ENCODE measurements at regions not wholly inside any gene's neighbourhood (a gene's known extent, or its start where the extent isn't known, plus 50 kb on each side); places are given as distances from the start of the nearest gene placed in this dataset.

GRCh38 chr5:153896701-153897100 lies 142.0 kb downstream of the FAM114A2 start:
- H3K4me1 ChIP-seq (ENCODE audit: insufficient read depth, low read length) = no peaks in the 10 kb centered on the region
- ATAC-seq = no peak
- no peaks in the 10 kb centered on the region for H4K20me1 ChIP-seq (ENCODE audit: low read length)
- POLR2A ChIA-PET (ENCODE audit: unreplicated experiment) = no interaction called here
- H3K9me3 ChIP-seq (ENCODE audit: low read length) = no peaks in the 10 kb centered on the region
- CTCF ChIA-PET = no interaction called here
- H3K9ac ChIP-seq (ENCODE audit: low read length) = no peak overlapping the region
- DNase-seq = no peak
- no peak overlapping the region for H2AFZ ChIP-seq (ENCODE audit: low read length)
- H3K27me3 ChIP-seq (ENCODE audit: low read length) = no peaks in the 10 kb centered on the region
- no TSS peak for BruUV-seq (replicated peaks)
- no peaks in the 10 kb centered on the region for H3K36me3 ChIP-seq (ENCODE audit: low read depth, low read length)
- TF ChIP-seq EZH2phosphoT487 (IDR thresholded peaks at IDR 0.05; ENCODE audit: borderline replicate concordance, low read length) (no peak), CTCF (conservative IDR thresholded peaks at IDR 0.05; ENCODE audit: low read depth, low read length) (no peak), EZH2 (IDR thresholded peaks at IDR 0.05; ENCODE audit: low read length, unreplicated experiment) (no peak)
- H3F3A ChIP-seq (ENCODE audit: low read length, unreplicated experiment) = no peaks in the 10 kb centered on the region
- no peaks in the 10 kb centered on the region for H3K9me2 ChIP-seq (replicated peaks; ENCODE audit: low read length)
- H3K27ac ChIP-seq (ENCODE audit: low read length) = no peak overlapping the region
- no peak overlapping the region for H3K4me3 ChIP-seq (ENCODE audit: low read length)
- H3K4me2 ChIP-seq (ENCODE audit: low read length) = no peak overlapping the region
- intact Hi-C loops (cut with micrococcal nuclease) = no loop called here
- no peaks in the 10 kb centered on the region for H3K79me2 ChIP-seq (ENCODE audit: low read length)

- ChIA-PET POLR2A (ENCODE audit: unreplicated experiment) (no interaction called here), CTCF (no interaction called here)
- H3F3A ChIP-seq (ENCODE audit: low read length, unreplicated experiment) = no peaks in the 10 kb centered on the region
- no peak for TF ChIP-seq EZH2phosphoT487 (IDR thresholded peaks at IDR 0.05; ENCODE audit: borderline replicate concordance, low read length)
- no peak for TF ChIP-seq EZH2 (IDR thresholded peaks at IDR 0.05; ENCODE audit: low read length, unreplicated experiment)
- TF ChIP-seq CTCF (conservative IDR thresholded peaks at IDR 0.05; ENCODE audit: low read depth, low read length) = no peak
- intact Hi-C loops (cut with micrococcal nuclease) = no loop called here
- no peaks in the 10 kb centered on the region for H4K20me1 ChIP-seq (ENCODE audit: low read length)
- no peak overlapping the region for H2AFZ ChIP-seq (ENCODE audit: low read length)
- H3K9ac ChIP-seq (ENCODE audit: low read length) = no peak overlapping the region
- H3K27me3 ChIP-seq (ENCODE audit: low read length) = no peaks in the 10 kb centered on the region
- H3K27ac ChIP-seq (ENCODE audit: low read length) = no peak overlapping the region
- H3K9me2 ChIP-seq (replicated peaks; ENCODE audit: low read length) = no peaks in the 10 kb centered on the region
- H3K79me2 ChIP-seq (ENCODE audit: low read length) = no peaks in the 10 kb centered on the region
- no peak overlapping the region for H3K4me3 ChIP-seq (ENCODE audit: low read length)
- no peaks in the 10 kb centered on the region for H3K9me3 ChIP-seq (ENCODE audit: low read length)
- no TSS peak for BruUV-seq (replicated peaks)
- H3K36me3 ChIP-seq (ENCODE audit: low read depth, low read length) = no peaks in the 10 kb centered on the region
- H3K4me2 ChIP-seq (ENCODE audit: low read length) = no peak overlapping the region
- no peak for DNase-seq
- ATAC-seq = no peak
- H3K4me1 ChIP-seq (ENCODE audit: insufficient read depth, low read length) = no peaks in the 10 kb centered on the region
Observed at GRCh38 chr5:153896117-153896516, 142.6 kb downstream of the FAM114A2 start.

GRCh38 chr5:153895266-153895665 lies 143.4 kb downstream of the FAM114A2 start:
- H3K79me2 ChIP-seq (ENCODE audit: low read length) = no peaks in the 10 kb centered on the region
- intact Hi-C loops (cut with micrococcal nuclease) = no loop called here
- H2AFZ ChIP-seq (ENCODE audit: low read length) = no peak overlapping the region
- no TSS peak for BruUV-seq (replicated peaks)
- POLR2A ChIA-PET (ENCODE audit: unreplicated experiment) = no interaction called here
- no peaks in the 10 kb centered on the region for H3K27me3 ChIP-seq (ENCODE audit: low read length)
- CTCF ChIA-PET = no interaction called here
- no peak overlapping the region for H3K4me2 ChIP-seq (ENCODE audit: low read length)
- H3K27ac ChIP-seq (ENCODE audit: low read length) = no peak overlapping the region
- H3F3A ChIP-seq (ENCODE audit: low read length, unreplicated experiment) = no peaks in the 10 kb centered on the region
- no peaks in the 10 kb centered on the region for H4K20me1 ChIP-seq (ENCODE audit: low read length)
- H3K9me2 ChIP-seq (replicated peaks; ENCODE audit: low read length) = no peaks in the 10 kb centered on the region
- no peaks in the 10 kb centered on the region for H3K4me1 ChIP-seq (ENCODE audit: insufficient read depth, low read length)
- H3K9ac ChIP-seq (ENCODE audit: low read length) = no peak overlapping the region
- no peak overlapping the region for H3K4me3 ChIP-seq (ENCODE audit: low read length)
- TF ChIP-seq EZH2phosphoT487 (IDR thresholded peaks at IDR 0.05; ENCODE audit: borderline replicate concordance, low read length) (no peak), EZH2 (IDR thresholded peaks at IDR 0.05; ENCODE audit: low read length, unreplicated experiment) (no peak), CTCF (conservative IDR thresholded peaks at IDR 0.05; ENCODE audit: low read depth, low read length) (no peak)
- no peaks in the 10 kb centered on the region for H3K9me3 ChIP-seq (ENCODE audit: low read length)
- no peak for DNase-seq
- no peaks in the 10 kb centered on the region for H3K36me3 ChIP-seq (ENCODE audit: low read depth, low read length)
- no peak for ATAC-seq
